A673 (cell line): ENCODE measurements at regions not wholly inside any gene's neighbourhood (a gene's known extent, or its start where the extent isn't known, plus 50 kb on each side); places are given as distances from the start of the nearest gene placed in this dataset.
"Not testable (repeated sequence)": the region's sequence is repeated elsewhere in the genome, so short reads cannot be mapped to it uniquely, and the experiment has no call there.

ENCODE experiments used
- BruUV-seq: library from RNA; stranded (reverse); fragments of 400-500 nt; replicated peaks from 2 replicates; lab custom pipeline; 2021; lab: Mats Ljungman, UMichigan
- CTCF ChIA-PET: fragments of 300-600 bp; sonication (Branson Sonifier 250); formaldehyde crosslinking; loops from one replicate; lab custom pipeline; 2022; ENCODE audit warnings: antibody characterized with exemption; lab: Charles Lee
- POLR2A ChIA-PET: fragments of 300-600 bp; sonication (Branson Sonifier 250); formaldehyde crosslinking; loops from one replicate; lab custom pipeline; 2022; ENCODE audit warnings: antibody characterized with exemption; ENCODE audit not compliant: low non-redundant PET; lab: Charles Lee
- DNase-seq: peaks from one replicate; pipeline ENCODE4 v3.0.0-alpha.2; 2015; ENCODE audit warnings: low spot score
- H3K27ac ChIP-seq: fragments of 200-600 bp; sonication (generic); 2 replicates; pipeline ENCODE4 v1.5.1; 2016; ENCODE audit warnings: mixed run types, low read depth, mild to moderate bottlenecking, mixed read lengths, antibody characterized with exemption, low read length; ENCODE audit not compliant: poor library complexity, severe bottlenecking
- H3K27me3 ChIP-seq: fragments of 200-600 bp; sonication (generic); replicated peaks from 2 replicates; pipeline ENCODE4 v1.6.1; 2017; ENCODE audit warnings: mixed run types, low read depth, mild to moderate bottlenecking, mixed read lengths, antibody characterized with exemption, low read length; ENCODE audit not compliant: insufficient read depth, poor library complexity
- H3K36me3 ChIP-seq: fragments of 200-600 bp; sonication (generic); 2 replicates; pipeline ENCODE4 v1.6.1; 2016; ENCODE audit warnings: mixed run types, mild to moderate bottlenecking, mixed read lengths, antibody characterized with exemption, low read length; ENCODE audit not compliant: insufficient read depth, poor library complexity, severe bottlenecking
- H3K4me1 ChIP-seq: fragments of 200-600 bp; sonication (generic); 2 replicates; pipeline ENCODE4 v1.6.1; 2017; ENCODE audit warnings: mixed run types, mild to moderate bottlenecking, mixed read lengths, antibody characterized with exemption, low read length; ENCODE audit not compliant: insufficient read depth, poor library complexity, severe bottlenecking
- H3K4me3 ChIP-seq: fragments of 200-600 bp; sonication (generic); 2 replicates; pipeline ENCODE4 v1.5.1; 2016; ENCODE audit warnings: low read depth, mixed run types, mild to moderate bottlenecking, mixed read lengths, low read length; ENCODE audit not compliant: poor library complexity, severe bottlenecking
- H3K9me3 ChIP-seq: fragments of 200-600 bp; sonication (generic); 2 replicates; pipeline ENCODE4 v1.6.1; 2016; ENCODE audit warnings: mixed run types, low read depth, mild to moderate bottlenecking, mixed read lengths, antibody characterized with exemption, low read length; ENCODE audit not compliant: poor library complexity, severe bottlenecking
- CTCF ChIP-seq: fragments of 300-800, 200-600 bp; sonication (generic); conservative IDR thresholded peaks from 2 replicates; pipeline ENCODE4 v1.5.1; 2017; ENCODE audit warnings: low read depth, mild to moderate bottlenecking, antibody characterized with exemption, low read length, moderate library complexity, mixed read lengths
- EZH2 ChIP-seq: fragments of 200-600 bp; sonication (generic); IDR thresholded peaks from 2 replicates; pipeline ENCODE4 v1.6.1; 2017; ENCODE audit warnings: borderline replicate concordance, low read depth, mild to moderate bottlenecking, mixed read lengths, antibody characterized with exemption, low read length; ENCODE audit not compliant: poor library complexity, severe bottlenecking
- intact Hi-C: fragments of 100-400 bp; cut with micrococcal nuclease; formaldehyde crosslinking; loops from one replicate; pipeline ENCODE4 v1.10.0; 2022; ENCODE audit not compliant: unreplicated experiment

- no TSS peak for BruUV-seq
- CTCF ChIA-PET, result no interaction called here
Observed at GRCh38 chr2:2586068-2586776, 255.1 kb upstream of the MYT1L start.

GRCh38 chr2:2582998-2583545 lies 252.0 kb upstream of the MYT1L start:
- no peaks in the 10 kb centered on the region for H3K9me3 ChIP-seq
- peaks cover 22% of the 10 kb centered on the region for H3K27me3 ChIP-seq
- ChIA-PET CTCF (no interaction called here), POLR2A (no interaction called here)
- no peaks in the 10 kb centered on the region for H3K36me3 ChIP-seq
- TF ChIP-seq CTCF (no peak), EZH2 (no peak)
- intact Hi-C loops, result no loop called here
- no peak overlapping the region for H3K4me3 ChIP-seq
- no peak for DNase-seq
- no TSS peak for BruUV-seq
- H3K4me1 ChIP-seq, result no peaks in the 10 kb centered on the region
- H3K27ac ChIP-seq, result no peak overlapping the region

More at GRCh38 chr2:2586068-2586776, 255.1 kb upstream of the MYT1L start:
- H3K4me1 ChIP-seq, result no peaks in the 10 kb centered on the region
- H3K27ac ChIP-seq, result no peak overlapping the region
- H3K36me3 ChIP-seq, result no peaks in the 10 kb centered on the region
- POLR2A ChIA-PET, result no interaction called here
- TF ChIP-seq CTCF (no peak), EZH2 (no peak)
- DNase-seq, result no peak
- intact Hi-C loops, result no loop called here
- H3K9me3 ChIP-seq, result no peaks in the 10 kb centered on the region
- H3K4me3 ChIP-seq, result no peak overlapping the region
- peaks cover 13% of the 10 kb centered on the region for H3K27me3 ChIP-seq

- TF ChIP-seq CTCF (no peak), EZH2 (no peak)
- no peak for DNase-seq
- intact Hi-C loops, result no loop called here
- Histone ChIP-seq H3K9me3 (no peaks in the 10 kb centered on the region), H3K27me3 (peaks cover 30% of the 10 kb centered on the region), H3K4me3 (no peak overlapping the region), H3K36me3 (no peaks in the 10 kb centered on the region), H3K4me1 (no peaks in the 10 kb centered on the region), H3K27ac (no peak overlapping the region)
- CTCF ChIA-PET, result no interaction called here
- POLR2A ChIA-PET, result no interaction called here
- BruUV-seq, result no TSS peak
Observed at GRCh38 chr2:2581331-2582159, 250.5 kb upstream of the MYT1L start.

- CTCF ChIA-PET, result not testable (repeated sequence)
Observed at GRCh38 chr2:2580841-2581240, 249.8 kb upstream of the MYT1L start.

More at GRCh38 chr2:2580841-2581240, 249.8 kb upstream of the MYT1L start:
- DNase-seq, intact Hi-C loops, H3K4me3 ChIP-seq, H3K27ac ChIP-seq, H3K9me3 ChIP-seq, H3K4me1 ChIP-seq, BruUV-seq, POLR2A ChIA-PET, H3K36me3 ChIP-seq: not testable (repeated sequence)
- H3K27me3 ChIP-seq, result peaks cover 30% of the 10 kb centered on the region
